ENCODE measurements at regions not wholly inside any gene's neighbourhood (a gene's known extent, or its start where the extent isn't known, plus 50 kb on each side); places are given as distances from the start of the nearest gene placed in this dataset.
A peak's percentile ranks its signal among the peaks of the same experiment; 100 is the strongest.

- DNase-seq: no peak
Observed at GRCh38 chr1:239539812-239540211, 153.4 kb downstream of the CHRM3 start.

- DNase-seq: no peak
Observed at GRCh38 chr1:239543873-239544272, 157.5 kb downstream of the CHRM3 start.

DNA sequence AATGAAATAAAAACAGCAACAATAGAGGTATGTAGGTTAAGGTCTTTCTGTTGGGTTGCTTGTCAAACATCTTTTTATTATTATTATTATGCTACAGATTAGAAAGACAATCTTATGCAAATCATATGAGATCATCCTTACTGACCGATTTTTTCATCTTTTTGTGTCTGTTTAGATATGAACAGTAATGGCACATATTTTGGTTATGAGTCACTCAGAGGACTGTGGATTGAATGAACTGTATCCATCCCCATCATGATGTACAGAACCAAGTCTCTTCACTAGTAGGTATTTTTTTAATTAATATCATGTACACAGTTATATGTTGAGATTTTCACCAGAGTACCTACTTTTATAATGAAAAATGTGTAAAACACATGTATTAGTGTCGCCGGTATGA, 159.1 kb downstream of the CHRM3 start:
- no peak for DNase-seq

DNA sequence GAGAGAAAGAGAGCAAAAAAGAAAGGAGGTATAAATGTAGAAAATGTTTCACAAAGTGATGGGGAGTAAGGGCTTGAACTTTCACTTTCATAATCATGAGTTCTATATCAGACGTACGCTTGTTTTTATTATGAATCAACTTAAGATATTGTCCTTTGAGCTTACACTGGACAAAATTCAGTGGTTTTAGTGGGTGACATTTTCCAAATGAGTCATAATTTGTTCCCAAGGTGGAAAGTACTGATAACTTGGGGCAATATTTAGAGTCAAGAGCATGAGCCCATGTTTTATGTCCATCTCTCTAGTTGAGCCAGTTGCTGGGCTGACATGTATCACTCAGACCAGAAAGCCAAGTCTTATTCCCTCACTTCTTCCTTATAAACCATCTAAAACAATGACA, 161.6 kb downstream of the CHRM3 start:
- no peak for DNase-seq

GRCh38 chr1:239550178-239550577, 163.8 kb downstream of the CHRM3 start:
- DNase-seq: no peak

DNA sequence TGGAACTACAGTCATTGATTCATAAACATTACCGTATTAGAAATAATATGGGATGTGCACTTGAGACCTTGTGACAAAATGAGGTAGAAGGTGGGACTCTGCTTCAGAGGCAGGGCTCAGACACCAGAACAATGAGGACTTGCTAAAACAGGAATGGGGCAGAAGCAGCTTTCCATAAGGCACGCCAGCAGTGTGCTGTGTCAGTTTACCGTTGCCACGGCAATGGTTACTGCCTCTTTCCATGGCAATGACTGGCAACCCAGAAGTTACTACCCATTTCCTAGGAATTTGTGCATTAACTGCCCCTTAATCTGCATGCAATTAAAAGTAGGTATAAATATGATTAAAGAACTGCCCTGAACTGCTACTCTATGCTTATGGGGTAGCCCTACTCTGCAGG, 169.0 kb downstream of the CHRM3 start:
- no peak for DNase-seq

GRCh38 chr1:239558559-239558958, 172.2 kb downstream of the CHRM3 start:
- DNase-seq: no peak

DNA sequence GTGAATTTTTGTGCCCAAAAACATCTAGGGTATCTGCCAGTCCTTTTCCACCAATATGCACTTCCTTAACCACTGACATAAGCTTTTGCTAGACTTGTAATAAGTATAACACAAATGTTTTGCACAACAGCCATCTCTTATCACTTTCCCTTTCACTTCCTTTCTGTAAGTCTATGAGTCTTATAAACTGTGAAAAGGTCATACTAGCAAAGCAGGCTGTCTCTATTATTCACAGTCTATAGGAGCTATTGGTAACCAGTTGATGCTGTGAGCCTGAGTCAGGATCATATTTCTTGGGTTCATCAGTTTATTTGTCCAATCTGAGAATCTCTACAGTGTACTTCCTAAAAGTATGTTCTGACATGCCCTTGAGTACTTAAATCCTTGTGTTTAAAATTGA, 172.6 kb downstream of the CHRM3 start:
- no peak for DNase-seq

GRCh38 chr1:239560921-239561320, 174.6 kb downstream of the CHRM3 start:
- DNase-seq: no peak

GRCh38 chr1:239562095-239562494, 175.7 kb downstream of the CHRM3 start:
- DNase-seq: no peak

DNA sequence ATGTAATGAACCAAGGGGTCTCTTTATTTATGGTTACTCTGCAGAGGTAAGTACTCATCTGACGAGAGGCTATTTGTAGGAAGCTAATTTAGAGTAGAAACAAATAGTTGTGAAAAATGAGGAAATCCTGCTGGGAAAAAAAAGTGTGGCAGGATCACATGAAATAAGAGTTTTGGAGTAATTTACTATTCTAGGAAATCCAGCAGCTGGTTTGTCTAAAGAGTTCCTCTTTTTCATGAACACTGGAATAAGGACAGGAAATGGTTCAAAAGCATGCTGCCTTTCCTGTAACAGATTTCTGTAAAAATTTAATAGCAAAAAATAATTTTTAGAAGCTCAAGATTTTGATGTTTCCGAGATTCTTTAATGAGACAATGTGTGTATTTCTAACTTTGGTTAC, 177.3 kb downstream of the CHRM3 start:
- no peak for DNase-seq

DNA sequence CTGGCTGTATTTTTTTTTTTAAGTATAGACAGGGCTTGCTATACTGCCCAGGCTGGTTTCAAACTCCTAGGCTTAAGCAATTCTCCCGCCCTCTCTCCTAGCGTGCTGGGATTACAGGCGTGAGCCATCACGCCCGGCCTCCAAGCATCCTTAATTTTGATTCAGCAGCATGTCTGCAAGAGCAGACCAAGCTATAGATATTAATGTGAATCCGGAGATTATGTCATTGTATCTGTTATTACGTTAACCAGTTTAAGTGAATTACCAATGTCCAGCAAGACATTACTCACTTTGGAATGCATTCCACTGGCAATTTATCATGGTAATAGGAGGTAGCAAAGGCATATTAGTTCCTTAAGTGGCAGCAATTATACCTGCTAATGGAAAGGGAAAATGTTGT, 179.7 kb downstream of the CHRM3 start:
- DNase-seq: no peak

- no peak for DNase-seq
Observed at GRCh38 chr1:239570878-239571277, 184.5 kb downstream of the CHRM3 start.

- DNase-seq: no peak
Observed at GRCh38 chr1:239572183-239572582, 185.8 kb downstream of the CHRM3 start.

- no peak for DNase-seq
Observed at GRCh38 chr1:239574112-239574511, 187.7 kb downstream of the CHRM3 start.

DNA sequence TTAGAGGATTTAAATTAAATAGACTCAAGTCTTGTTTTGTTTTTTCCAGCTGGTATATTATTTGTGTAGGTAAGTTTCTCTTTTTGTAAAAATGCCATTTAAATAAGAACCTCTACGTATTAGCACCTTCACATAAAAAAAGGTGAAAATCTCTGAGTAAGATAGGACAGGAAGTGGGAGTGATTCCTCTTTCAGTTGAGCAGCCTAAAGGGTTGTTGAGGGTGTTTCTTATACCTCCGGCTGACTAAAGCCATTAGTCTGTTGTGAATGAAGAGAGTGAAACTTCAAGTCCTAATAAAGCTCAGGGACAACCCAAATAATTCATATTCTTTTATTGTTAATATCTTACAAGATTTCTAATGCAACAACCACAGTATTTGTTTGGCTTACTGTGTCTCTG, 188.7 kb downstream of the CHRM3 start:
- no peak for DNase-seq

GRCh38 chr1:239583536-239583935, 197.2 kb downstream of the CHRM3 start:
- no peak for DNase-seq

DNA sequence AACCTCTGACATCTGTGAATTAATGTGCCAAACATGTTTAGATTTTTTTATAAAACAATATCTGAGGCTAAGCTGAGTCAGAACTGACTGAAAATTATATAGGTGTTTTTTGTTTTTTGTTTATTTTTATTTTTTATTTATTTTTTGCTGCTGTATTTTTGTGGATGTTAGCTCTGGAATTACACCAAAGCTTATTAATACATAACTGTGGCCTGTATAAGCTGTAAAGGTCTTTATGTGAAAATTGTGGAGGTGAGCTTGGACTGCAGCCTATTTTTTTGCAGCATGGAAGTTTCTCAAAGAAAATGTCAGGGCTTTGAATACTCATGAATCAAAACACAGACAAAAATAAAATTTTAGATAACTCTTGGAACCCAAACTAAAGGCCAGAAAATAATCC, 199.8 kb downstream of the CHRM3 start:
- no peak for DNase-seq

GRCh38 chr1:239587066-239587465, 200.7 kb downstream of the CHRM3 start:
- DNase-seq: peak; percentile 34

- no peak for DNase-seq
Observed at GRCh38 chr1:239587574-239588369, 201.4 kb downstream of the CHRM3 start.

- no peak for DNase-seq
Observed at GRCh38 chr1:239590556-239590955, 204.2 kb downstream of the CHRM3 start.

DNA sequence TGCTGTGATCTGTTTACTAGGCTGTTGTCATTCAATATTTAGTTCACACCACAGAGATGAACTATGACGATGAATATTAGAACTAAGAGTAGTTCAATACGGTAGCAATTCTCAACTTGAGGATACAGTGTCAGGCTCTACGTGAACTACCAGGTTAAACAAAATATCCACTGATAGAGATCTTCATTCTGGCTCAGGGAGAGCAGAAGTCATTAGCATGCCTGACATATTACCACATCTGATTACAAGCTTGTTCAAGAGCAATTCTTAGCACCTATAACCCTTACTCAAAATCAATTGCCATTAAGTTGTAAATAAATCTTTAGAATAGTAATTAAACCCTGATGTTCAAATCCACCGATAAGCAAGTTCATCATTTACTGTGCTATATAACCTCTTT, 207.2 kb downstream of the CHRM3 start:
- DNase-seq: no peak

- DNase-seq: no peak
Observed at GRCh38 chr1:239600588-239600987, 214.2 kb downstream of the CHRM3 start.

GRCh38 chr1:239601108-239601507, 214.7 kb downstream of the CHRM3 start:
- DNase-seq: no peak

GRCh38 chr1:239603530-239603929, 217.2 kb downstream of the CHRM3 start:
- DNase-seq: no peak

Measured in stimulated activated CD4-positive, alpha-beta T cell treated with anti-CD3 and anti-CD28 coated beads, Interleukin-1b, Interleukin-23, amount 100 ng/mL, for 48 hours (primary cell).